Neural progenitor cell (in vitro differentiated cells): ENCODE measurements at regions not wholly inside any gene's neighbourhood (a gene's known extent, or its start where the extent isn't known, plus 50 kb on each side); places are given as distances from the start of the nearest gene placed in this dataset.
A peak's percentile ranks its signal among the peaks of the same experiment; 100 is the strongest.

Source experiments
- DNase-seq: peaks from one replicate; pipeline ENCODE4 v3.0.0-alpha.2; 2016; ENCODE audit warnings: low spot score
- H2AFZ ChIP-seq: fragments of 200-600 bp; sonication (generic); replicated peaks from 2 replicates; pipeline ENCODE4 v1.6.1; 2016; ENCODE audit warnings: antibody characterized with exemption
- H3F3A ChIP-seq: fragments of 200-600 bp; sonication (generic); 2 replicates; pipeline ENCODE4 v1.6.1; 2016; ENCODE audit warnings: antibody characterized with exemption, low read depth
- H3K27ac ChIP-seq: fragments of 200-600 bp; sonication (generic); 2 replicates; pipeline ENCODE4 v1.5.1; 2016; ENCODE audit warnings: mild to moderate bottlenecking
- H3K27me3 ChIP-seq: fragments of 200-600 bp; sonication (generic); 2 replicates; pipeline ENCODE4 v1.6.1; 2016; ENCODE audit warnings: mild to moderate bottlenecking, moderate library complexity
- H3K36me3 ChIP-seq: fragments of 200-600 bp; sonication (generic); 2 replicates; pipeline ENCODE4 v1.5.1; 2016
- H3K4me1 ChIP-seq: fragments of 200-600 bp; sonication (generic); 2 replicates; pipeline ENCODE4 v1.6.1; 2016; ENCODE audit warnings: mixed run types
- H3K4me2 ChIP-seq: fragments of 200-600 bp; sonication (generic); 2 replicates; pipeline ENCODE4 v1.6.1; 2016
- H3K4me3 ChIP-seq: fragments of 200-600 bp; sonication (generic); 2 replicates; pipeline ENCODE4 v1.5.1; 2016
- H3K79me2 ChIP-seq: fragments of 200-600 bp; sonication (generic); 2 replicates; pipeline ENCODE4 v1.6.1; 2016; ENCODE audit warnings: low read depth
- H3K9ac ChIP-seq: fragments of 200-600 bp; sonication (generic); 2 replicates; pipeline ENCODE4 v1.6.1; 2016
- H3K9me3 ChIP-seq: fragments of 200-600 bp; sonication (generic); 2 replicates; pipeline ENCODE4 v1.5.1; 2016; ENCODE audit warnings: low read depth
- H4K20me1 ChIP-seq: fragments of 200-600 bp; sonication (generic); 2 replicates; pipeline ENCODE4 v1.6.1; 2016; ENCODE audit warnings: low read depth
- H3K27ac Mint-ChIP-seq: 3 replicates; pipeline ENCODE4 v1.8.0; 2021; ENCODE audit warnings: mixed read lengths
- H3K27me3 Mint-ChIP-seq: 2 replicates; pipeline ENCODE4 v1.8.0; 2022; ENCODE audit warnings: low read depth, mild to moderate bottlenecking, inconsistent platforms, moderate library complexity, mixed read lengths; ENCODE audit not compliant: insufficient read depth
- H3K36me3 Mint-ChIP-seq: 3 replicates; pipeline ENCODE4 v1.8.0; 2021; ENCODE audit warnings: mixed read lengths
- H3K4me1 Mint-ChIP-seq: 3 replicates; pipeline ENCODE4 v1.8.0; 2021; ENCODE audit warnings: mixed read lengths
- H3K4me3 Mint-ChIP-seq: 3 replicates; pipeline ENCODE4 v1.8.0; 2021; ENCODE audit warnings: mild to moderate bottlenecking, moderate library complexity, mixed read lengths
- H3K9me3 Mint-ChIP-seq: 3 replicates; pipeline ENCODE4 v1.8.0; 2020; ENCODE audit warnings: mixed read lengths
- EZH2 ChIP-seq: fragments of 200-600 bp; sonication (generic); IDR thresholded peaks from 2 replicates; pipeline ENCODE4 v1.6.1; 2017; ENCODE audit warnings: antibody characterized with exemption, mild to moderate bottlenecking, moderate library complexity
- EZH2phosphoT487 ChIP-seq: fragments of 200-600 bp; sonication (generic); IDR thresholded peaks from 2 replicates; pipeline ENCODE4 v1.6.1; 2017; ENCODE audit warnings: antibody characterized with exemption
- TF ChIP-seq, protein P1 (sequence below): fragments of 200-600 bp; sonication (generic); IDR thresholded peaks from 2 replicates; pipeline ENCODE4 v1.5.1; 2017; ENCODE audit warnings: antibody characterized with exemption, mild to moderate bottlenecking

DNA sequence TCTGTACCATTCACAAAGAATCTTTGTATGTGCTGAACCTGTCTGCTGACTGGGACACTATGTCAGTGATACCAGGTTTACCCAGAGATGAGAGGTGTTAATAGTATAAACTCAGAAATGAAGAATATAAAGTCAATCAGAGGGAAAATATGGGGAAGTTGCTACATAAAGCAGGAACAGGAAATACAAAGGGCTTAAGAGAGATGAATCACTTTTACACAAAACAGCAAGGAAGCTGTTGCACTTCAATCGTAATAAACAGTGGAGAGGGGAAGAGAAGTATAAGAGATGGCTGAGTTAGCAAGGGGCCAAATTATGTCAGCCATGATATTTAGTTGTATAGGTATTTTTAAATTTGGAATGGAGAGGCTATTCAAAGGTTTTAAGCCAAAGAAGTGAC is 890.2 kb upstream of the NCAM2 start:
- no peaks in the 10 kb centered on the region for H3K36me3 Mint-ChIP-seq
- Histone ChIP-seq H3K79me2 (no peaks in the 10 kb centered on the region), H3K4me2 (no peak overlapping the region), H3K36me3 (no peaks in the 10 kb centered on the region), H2AFZ (no peak overlapping the region), H3K27ac (no peak overlapping the region), H3K9ac (no peak overlapping the region), H4K20me1 (no peaks in the 10 kb centered on the region), H3K27me3 (no peaks in the 10 kb centered on the region), H3K4me1 (peaks cover 10% of the 10 kb centered on the region), H3F3A (no peaks in the 10 kb centered on the region), H3K9me3 (no peaks in the 10 kb centered on the region), H3K4me3 (no peak overlapping the region)
- peaks cover 6% of the 10 kb centered on the region for H3K4me1 Mint-ChIP-seq
- H3K9me3 Mint-ChIP-seq = peaks cover under 1% of the 10 kb centered on the region
- no peak overlapping the region for H3K27ac Mint-ChIP-seq
- DNase-seq = no peak
- TF ChIP-seq EZH2phosphoT487 = no peak
- H3K27me3 Mint-ChIP-seq = no peaks in the 10 kb centered on the region
- no peak overlapping the region for H3K4me3 Mint-ChIP-seq

DNA sequence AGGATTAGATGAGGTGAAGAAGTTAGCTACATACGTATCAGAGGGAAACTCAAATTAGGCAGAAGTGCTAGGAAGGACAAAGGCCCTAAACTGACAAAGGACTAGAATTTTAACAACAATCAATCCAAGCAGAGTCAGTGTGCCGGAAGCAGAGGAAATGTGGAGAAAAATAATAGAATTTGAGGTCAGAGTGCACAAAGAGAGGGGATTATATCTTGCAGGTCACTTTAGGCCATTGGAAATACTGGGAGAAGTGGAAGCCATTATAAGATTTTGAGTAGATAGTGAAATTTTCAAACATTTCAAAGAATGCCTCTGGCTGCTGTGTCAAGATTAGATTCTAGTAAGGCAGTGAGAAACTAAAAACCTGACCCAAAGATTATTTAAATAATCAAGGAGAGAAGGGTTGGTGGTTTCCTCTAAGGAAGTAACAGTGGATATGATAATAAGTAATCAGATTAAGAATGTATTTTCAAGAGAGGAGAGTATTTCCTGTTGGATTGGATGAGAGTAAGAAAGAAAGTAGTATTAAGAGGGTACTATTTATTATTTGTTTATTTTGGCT is 889.2 kb upstream of the NCAM2 start:
- H3F3A ChIP-seq = no peaks in the 10 kb centered on the region
- H3K79me2 ChIP-seq = no peaks in the 10 kb centered on the region
- no peaks in the 10 kb centered on the region for H3K9me3 ChIP-seq
- H3K36me3 Mint-ChIP-seq = no peaks in the 10 kb centered on the region
- H3K27ac Mint-ChIP-seq = no peak overlapping the region
- peaks cover 6% of the 10 kb centered on the region for H3K4me1 Mint-ChIP-seq
- DNase-seq = peak; percentile 18
- no peak overlapping the region for H3K4me3 Mint-ChIP-seq
- peaks cover 10% of the 10 kb centered on the region for H3K4me1 ChIP-seq
- no peak overlapping the region for H3K27ac ChIP-seq
- H3K9me3 Mint-ChIP-seq = peaks cover 2% of the 10 kb centered on the region
- H4K20me1 ChIP-seq = no peaks in the 10 kb centered on the region
- peak overlapping the region; percentile 12 for H3K4me2 ChIP-seq
- H3K27me3 Mint-ChIP-seq = no peaks in the 10 kb centered on the region
- H3K9ac ChIP-seq = no peak overlapping the region
- H3K27me3 ChIP-seq = no peaks in the 10 kb centered on the region
- no peak overlapping the region for H3K4me3 ChIP-seq
- peak overlapping the region; percentile 4 for H2AFZ ChIP-seq
- TF ChIP-seq, protein P1, sequence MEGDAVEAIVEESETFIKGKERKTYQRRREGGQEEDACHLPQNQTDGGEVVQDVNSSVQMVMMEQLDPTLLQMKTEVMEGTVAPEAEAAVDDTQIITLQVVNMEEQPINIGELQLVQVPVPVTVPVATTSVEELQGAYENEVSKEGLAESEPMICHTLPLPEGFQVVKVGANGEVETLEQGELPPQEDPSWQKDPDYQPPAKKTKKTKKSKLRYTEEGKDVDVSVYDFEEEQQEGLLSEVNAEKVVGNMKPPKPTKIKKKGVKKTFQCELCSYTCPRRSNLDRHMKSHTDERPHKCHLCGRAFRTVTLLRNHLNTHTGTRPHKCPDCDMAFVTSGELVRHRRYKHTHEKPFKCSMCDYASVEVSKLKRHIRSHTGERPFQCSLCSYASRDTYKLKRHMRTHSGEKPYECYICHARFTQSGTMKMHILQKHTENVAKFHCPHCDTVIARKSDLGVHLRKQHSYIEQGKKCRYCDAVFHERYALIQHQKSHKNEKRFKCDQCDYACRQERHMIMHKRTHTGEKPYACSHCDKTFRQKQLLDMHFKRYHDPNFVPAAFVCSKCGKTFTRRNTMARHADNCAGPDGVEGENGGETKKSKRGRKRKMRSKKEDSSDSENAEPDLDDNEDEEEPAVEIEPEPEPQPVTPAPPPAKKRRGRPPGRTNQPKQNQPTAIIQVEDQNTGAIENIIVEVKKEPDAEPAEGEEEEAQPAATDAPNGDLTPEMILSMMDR = no peak
- TF ChIP-seq EZH2 (no peak), EZH2phosphoT487 (no peak)
- H3K36me3 ChIP-seq = no peaks in the 10 kb centered on the region

DNA sequence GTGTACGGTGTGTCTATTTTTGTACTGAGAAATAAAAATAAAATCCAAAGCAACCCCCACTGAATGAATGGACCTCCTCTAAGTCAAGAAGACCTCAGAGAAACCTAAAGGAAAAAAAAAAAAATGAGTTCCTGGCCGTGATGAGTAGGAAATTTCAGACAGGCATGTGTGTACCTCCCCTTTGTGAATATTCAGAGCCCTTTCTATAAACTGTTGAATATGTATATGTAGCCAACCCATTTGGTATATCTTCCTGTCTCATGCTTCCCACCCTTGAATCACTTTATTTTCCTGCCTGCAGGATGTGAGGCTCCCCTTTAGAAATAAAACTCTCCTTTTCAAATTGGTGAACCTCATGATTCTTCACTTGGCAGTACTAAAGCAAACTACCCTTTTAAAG is 887.8 kb upstream of the NCAM2 start:
- no peak overlapping the region for H2AFZ ChIP-seq
- no peak overlapping the region for H3K27ac ChIP-seq
- no peaks in the 10 kb centered on the region for H3K27me3 ChIP-seq
- no peak overlapping the region for H3K9ac ChIP-seq
- H4K20me1 ChIP-seq = no peaks in the 10 kb centered on the region
- no peaks in the 10 kb centered on the region for H3K27me3 Mint-ChIP-seq
- no peaks in the 10 kb centered on the region for H3F3A ChIP-seq
- H3K27ac Mint-ChIP-seq = no peak overlapping the region
- H3K4me2 ChIP-seq = no peak overlapping the region
- H3K9me3 ChIP-seq = no peaks in the 10 kb centered on the region
- no peak overlapping the region for H3K4me3 ChIP-seq
- H3K4me1 ChIP-seq = peaks cover 10% of the 10 kb centered on the region
- no peaks in the 10 kb centered on the region for H3K79me2 ChIP-seq
- no peak for DNase-seq
- TF ChIP-seq EZH2phosphoT487 (no peak), EZH2 (no peak)
- TF ChIP-seq, protein P1 = no peak
- no peaks in the 10 kb centered on the region for H3K36me3 ChIP-seq
- peaks cover 4% of the 10 kb centered on the region for H3K9me3 Mint-ChIP-seq
- peaks cover 6% of the 10 kb centered on the region for H3K4me1 Mint-ChIP-seq
- no peak overlapping the region for H3K4me3 Mint-ChIP-seq
- H3K36me3 Mint-ChIP-seq = no peaks in the 10 kb centered on the region

DNA sequence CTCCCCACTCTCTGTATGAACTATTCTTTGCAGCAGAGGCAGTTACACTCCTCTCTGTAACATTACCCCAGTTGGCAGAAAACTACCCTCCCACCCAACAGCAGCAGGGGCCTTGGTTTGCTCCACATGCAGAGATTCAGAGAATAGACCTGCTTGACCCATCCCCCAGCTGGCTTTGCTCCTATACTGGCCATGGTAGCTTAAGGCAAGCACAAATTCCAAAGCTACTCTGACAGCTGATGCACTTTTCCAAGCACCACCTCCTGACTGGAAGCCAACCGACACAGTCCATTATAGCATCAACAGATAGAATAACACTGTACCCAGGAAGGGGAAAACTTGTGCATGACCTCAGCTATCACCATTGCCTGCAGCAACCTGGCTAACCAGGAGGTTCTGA is 846.5 kb upstream of the NCAM2 start:
- H3K4me3 ChIP-seq = no peak overlapping the region
- TF ChIP-seq EZH2phosphoT487 = no peak
- no peak for TF ChIP-seq EZH2
- TF ChIP-seq, protein P1 = no peak
- Mint-ChIP-seq H3K27me3 (no peaks in the 10 kb centered on the region), H3K36me3 (no peaks in the 10 kb centered on the region), H3K4me3 (no peak overlapping the region), H3K4me1 (no peaks in the 10 kb centered on the region), H3K9me3 (peaks cover 19% of the 10 kb centered on the region), H3K27ac (no peak overlapping the region)
- no peaks in the 10 kb centered on the region for H3K4me1 ChIP-seq
- H3K4me2 ChIP-seq = no peak overlapping the region
- no peaks in the 10 kb centered on the region for H3K9me3 ChIP-seq
- H3K27me3 ChIP-seq = no peaks in the 10 kb centered on the region
- no peak overlapping the region for H3K9ac ChIP-seq
- no peak for DNase-seq
- H3F3A ChIP-seq = no peaks in the 10 kb centered on the region
- no peak overlapping the region for H2AFZ ChIP-seq
- H3K79me2 ChIP-seq = no peaks in the 10 kb centered on the region
- no peaks in the 10 kb centered on the region for H4K20me1 ChIP-seq
- H3K36me3 ChIP-seq = peaks cover 3% of the 10 kb centered on the region
- no peak overlapping the region for H3K27ac ChIP-seq
